Endothelial cell of umbilical vein (primary cell): ENCODE measurements at regions not wholly inside any gene's neighbourhood (a gene's known extent, or its start where the extent isn't known, plus 50 kb on each side); places are given as distances from the start of the nearest gene placed in this dataset.

ENCODE experiments used
- BruUV-seq: library from RNA; stranded (reverse); fragments of 400-500 nt; replicated peaks from 2 replicates; lab custom pipeline; 2021; lab: Mats Ljungman, UMichigan
- CTCF ChIA-PET: fragments of 300-600, 350-600 bp; sonication (Branson Sonifier 250); formaldehyde crosslinking; loops from one replicate; lab custom pipeline; 2021; ENCODE audit warnings: antibody characterized with exemption, inconsistent platforms; lab: Charles Lee
- POLR2A ChIA-PET: fragments of 300-600, 350-600 bp; sonication (Branson Sonifier 250); formaldehyde crosslinking; loops from one replicate; lab custom pipeline; 2021; ENCODE audit warnings: antibody characterized with exemption, inconsistent platforms; lab: Charles Lee
- DNase-seq: peaks from one replicate; pipeline ENCODE4 v3.0.0-alpha.2; 2011; ENCODE audit warnings: low read depth, low spot score
- FAIRE-seq: peaks from 2 replicates; lab custom pipeline; 2011; peaks lifted over from hg19 to GRCh38; lab: Jason Lieb, UNC
- H2AFZ ChIP-seq: 2 replicates; pipeline ENCODE4 v1.6.0; 2012; ENCODE audit warnings: low read depth, low read length, control low read depth, inconsistent platforms
- H3K27ac ChIP-seq: 2 replicates; pipeline ENCODE4 v1.5.1; 2011; ENCODE audit warnings: low read depth, mild to moderate bottlenecking, control low read depth, low read length, moderate library complexity; ENCODE audit not compliant: insufficient read depth
- H3K27me3 ChIP-seq, 2 experiments: 2 replicates each; pipeline versions ENCODE4 v1.6.0 to v1.6.1; 2011; ENCODE audit warnings: low read length in 2 of 2, mixed read lengths in 1 of 2; ENCODE audit not compliant: control insufficient read depth in 2 of 2, insufficient read depth in 2 of 2
- H3K36me3 ChIP-seq, 2 experiments: 2 replicates in 1 of 2; 3 replicates in 1 of 2; pipeline ENCODE4 v1.5.1; 2011; ENCODE audit warnings: low read length in 2 of 2, mild to moderate bottlenecking in 1 of 2, moderate library complexity in 1 of 2; ENCODE audit not compliant: control insufficient read depth in 2 of 2, insufficient read depth in 2 of 2; ENCODE audit errors: extremely low read depth in 1 of 2
- H3K4me1 ChIP-seq: 3 replicates; pipeline ENCODE4 v1.5.1; 2011; ENCODE audit warnings: mild to moderate bottlenecking, low read length; ENCODE audit not compliant: control insufficient read depth, insufficient read depth; ENCODE audit errors: extremely low read depth
- H3K4me2 ChIP-seq: 2 replicates; pipeline ENCODE4 v1.6.1; 2011; ENCODE audit warnings: low read length, control low read depth, mixed read lengths; ENCODE audit not compliant: insufficient read depth
- H3K4me3 ChIP-seq, 3 experiments: fragments of 200-600 bp in 1 of 3; sonication (generic), shearing (Covaris generic) in 1 of 3; replicated peaks in 1 of 3; 2 replicates each; pipeline ENCODE4 v1.5.1; 2011 to 2016; ENCODE audit warnings: control low read depth in 3 of 3, low read length in 3 of 3, mild to moderate bottlenecking in 2 of 3, inconsistent platforms in 1 of 3, low read depth in 1 of 3, moderate library complexity in 1 of 3; ENCODE audit not compliant: insufficient read depth in 1 of 3
- H3K79me2 ChIP-seq: 2 replicates; pipeline ENCODE4 v1.6.0; 2012; ENCODE audit warnings: low read length, inconsistent platforms; ENCODE audit not compliant: control insufficient read depth, insufficient read depth
- H3K9ac ChIP-seq: replicated peaks from 2 replicates; pipeline ENCODE3; 2011; ENCODE audit warnings: low read length, control low read depth; ENCODE audit not compliant: insufficient read depth; ENCODE audit errors: extremely low read depth
- H3K9me1 ChIP-seq: replicated peaks from 3 replicates; pipeline ENCODE4 v1.6.0; 2011; ENCODE audit warnings: mild to moderate bottlenecking, low read length; ENCODE audit not compliant: control insufficient read depth, insufficient read depth; ENCODE audit errors: extremely low read depth
- H3K9me3 ChIP-seq: replicated peaks from 2 replicates; pipeline ENCODE4 v1.5.1; 2012; ENCODE audit warnings: low read length, inconsistent platforms; ENCODE audit not compliant: control insufficient read depth, insufficient read depth
- H4K20me1 ChIP-seq: replicated peaks from 2 replicates; pipeline ENCODE3; 2011; ENCODE audit warnings: mild to moderate bottlenecking, low read length; ENCODE audit not compliant: control insufficient read depth, insufficient read depth; ENCODE audit errors: extremely low read depth
- GATA2 ChIP-seq: IDR thresholded peaks from 2 replicates; pipeline ENCODE4 v1.7.0; 2011; ENCODE audit warnings: low read depth, mild to moderate bottlenecking, moderate library complexity, mixed read lengths, low read length; ENCODE audit not compliant: insufficient read length, insufficient read depth
- JUN ChIP-seq: IDR thresholded peaks from 2 replicates; pipeline ENCODE4 v1.6.1; 2011; ENCODE audit warnings: borderline replicate concordance, low read depth; ENCODE audit not compliant: insufficient read length, insufficient read depth
- POLR2A ChIP-seq: IDR thresholded peaks from 2 replicates; pipeline ENCODE4 v1.6.1; 2012; ENCODE audit warnings: low read depth, mild to moderate bottlenecking, control low read depth, low read length
- dilution Hi-C: fragments of 300-500 bp; cut with MboI; formaldehyde crosslinking; loops from one replicate; pipeline ENCODE4 v1.15.0; 2019; ENCODE audit warnings: low sequenced_read_pairs; ENCODE audit not compliant: extremely low pct_ligation_motif_present
- intact Hi-C: fragments of 100-400 bp; cut with micrococcal nuclease; formaldehyde crosslinking; loops from one replicate; pipeline ENCODE4 v1.10.0; 2022

DNA sequence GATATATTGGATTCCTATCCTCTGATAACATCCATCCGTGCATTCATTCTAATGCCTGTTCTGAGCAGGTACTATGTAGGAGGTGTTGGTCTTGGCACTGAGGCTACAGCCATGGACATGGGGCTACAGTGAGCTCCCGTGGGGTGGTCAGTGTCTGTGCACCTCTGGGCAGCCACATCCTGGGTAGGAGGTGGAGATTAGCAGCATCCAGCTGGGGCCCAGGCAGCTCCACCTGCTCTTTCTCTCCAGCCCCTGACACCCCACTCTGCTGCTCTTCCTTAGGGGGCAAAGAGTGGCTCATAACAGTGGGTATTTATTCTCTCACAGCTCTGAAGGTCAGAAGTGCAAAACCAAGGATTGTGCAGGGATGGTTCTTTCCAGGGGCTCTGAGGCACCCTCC lies 292.0 kb upstream of the SFSWAP start:
- TF ChIP-seq GATA2, result no peak
- no peak for TF ChIP-seq POLR2A
- TF ChIP-seq JUN, result no peak
- FAIRE-seq (no peak), DNase-seq (no peak)
- Histone ChIP-seq H3K4me1 (no peaks in the 10 kb centered on the region), H3K36me3 (no peaks in the 10 kb centered on the region), H3K4me3 (no peak overlapping the region), H3K9me3 (no peaks in the 10 kb centered on the region), H2AFZ (no peak overlapping the region), H3K27me3 (no peaks in the 10 kb centered on the region), H3K9ac (no peak overlapping the region), H3K27ac (no peak overlapping the region), H3K79me2 (no peaks in the 10 kb centered on the region), H3K4me2 (no peak overlapping the region), H4K20me1 (no peaks in the 10 kb centered on the region), H3K9me1 (no peaks in the 10 kb centered on the region)
- BruUV-seq, result no TSS peak
- ChIA-PET POLR2A (no interaction called here), CTCF (no interaction called here)
- intact Hi-C loops, result no loop called here
- dilution Hi-C loops, result no loop called here

DNA sequence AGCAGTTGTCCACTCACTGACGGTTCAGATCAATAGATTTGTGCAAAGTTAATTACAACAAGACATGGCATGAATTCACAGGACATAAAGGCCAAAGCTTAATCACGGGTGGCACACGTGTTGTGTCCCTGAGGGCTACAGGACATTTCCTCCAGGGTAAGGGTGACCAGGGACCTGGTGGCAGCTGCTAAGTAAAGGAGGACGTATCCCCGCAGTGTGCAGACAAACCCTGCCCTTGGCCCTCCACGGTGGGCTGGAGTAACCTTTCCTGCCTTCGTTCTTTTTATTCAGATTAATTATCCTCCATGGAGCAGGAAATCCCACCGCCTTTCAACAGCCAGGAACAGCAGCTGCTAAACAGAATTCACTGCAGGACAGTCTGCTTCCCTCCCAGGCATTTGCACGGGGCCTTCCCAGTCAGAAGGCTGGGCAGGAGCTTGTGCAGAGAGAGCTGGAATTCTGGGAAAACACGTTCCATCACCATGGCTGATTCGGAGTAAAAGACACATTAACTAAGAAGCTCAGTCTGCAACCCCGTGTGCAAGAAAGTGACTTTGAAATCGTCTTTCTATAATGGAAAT lies 289.9 kb upstream of the SFSWAP start:
- Histone ChIP-seq H2AFZ (no peak overlapping the region), H3K9me1 (no peaks in the 10 kb centered on the region), H4K20me1 (no peaks in the 10 kb centered on the region), H3K4me3 (no peak overlapping the region), H3K79me2 (no peaks in the 10 kb centered on the region), H3K9me3 (no peaks in the 10 kb centered on the region), H3K9ac (no peak overlapping the region), H3K27me3 (no peaks in the 10 kb centered on the region), H3K27ac (no peak overlapping the region), H3K4me1 (no peaks in the 10 kb centered on the region), H3K4me2 (no peak overlapping the region), H3K36me3 (no peaks in the 10 kb centered on the region)
- CTCF ChIA-PET, result no interaction called here
- intact Hi-C loops (no loop called here), dilution Hi-C loops (no loop called here)
- no peak for DNase-seq
- no peak for TF ChIP-seq GATA2
- TF ChIP-seq POLR2A, result no peak
- POLR2A ChIA-PET, result no interaction called here
- FAIRE-seq, result no peak
- no TSS peak for BruUV-seq
